Lower leg skin (tissue), 3 donors: ENCODE measurements at regions not wholly inside any gene's neighbourhood (a gene's known extent, or its start where the extent isn't known, plus 50 kb on each side); places are given as distances from the start of the nearest gene placed in this dataset.

Experiments used
- CTCF ChIP-seq, 3 donors: fragments of 450-650 bp; IDR thresholded peaks; one replicate each; pipeline ENCODE4 v1.5.1; 2016; ENCODE audit warnings: antibody characterized with exemption in 3 of 3, mild to moderate bottlenecking in 3 of 3, moderate library complexity in 2 of 3
- POLR2A ChIP-seq, 2 donors: fragments of 450-650 bp; IDR thresholded peaks; one replicate each; pipeline ENCODE4 v1.6.1; 2016 to 2017; ENCODE audit warnings: antibody characterized with exemption in 2 of 2, mild to moderate bottlenecking in 1 of 2, moderate library complexity in 1 of 2

GRCh38 chr13:110980921-110981320, 66.1 kb upstream of the ANKRD10 start:
- TF ChIP-seq CTCF (IDR thresholded peaks at IDR 0.05) (no peak), POLR2A (IDR thresholded peaks at IDR 0.05) (no peak)
